Vagina (tissue), 2 donors: ENCODE measurements at regions not wholly inside any gene's neighbourhood (a gene's known extent, or its start where the extent isn't known, plus 50 kb on each side); places are given as distances from the start of the nearest gene placed in this dataset.
A peak's percentile ranks its signal among the peaks of the same experiment; 100 is the strongest.

Experiments used
- DNase-seq, 2 donors: peaks; one replicate each; pipeline ENCODE4 v3.0.0-alpha.2; 2017; ENCODE audit errors: extremely low spot score in 2 of 2
- H3K27ac ChIP-seq: fragments of 200-600 bp; sonication (generic); one replicate; pipeline ENCODE4 v1.5.1; 2019
- H3K27me3 ChIP-seq: fragments of 200-600 bp; sonication (generic); one replicate; pipeline ENCODE4 v1.5.1; 2019
- H3K36me3 ChIP-seq, 2 donors: fragments of 200-600 bp; sonication (generic); one replicate each; pipeline ENCODE4 v1.5.1; 2017 to 2019
- H3K4me1 ChIP-seq: fragments of 200-600 bp; sonication (generic); one replicate; pipeline ENCODE4 v1.5.1; 2019
- H3K4me3 ChIP-seq, 2 donors: fragments of 200-600 bp; sonication (generic); 1 replicate in 1 of 2; 2 replicates in 1 of 2; pipeline ENCODE4 v1.5.1; 2016 to 2019
- H3K9me3 ChIP-seq: fragments of 200-600 bp; sonication (generic); one replicate; pipeline ENCODE4 v1.5.1; 2019
- CTCF ChIP-seq, 3 experiments: fragments of 450-650 bp in 2 of 3; fragments of 200-600 bp in 1 of 3; sonication (generic) in 1 of 3; IDR thresholded peaks; one replicate each; pipeline ENCODE4 v1.5.1; 2017 to 2019; ENCODE audit warnings: antibody characterized with exemption in 3 of 3, mild to moderate bottlenecking in 2 of 3, moderate library complexity in 2 of 3
- POLR2A ChIP-seq, 2 donors: fragments of 450-650 bp; IDR thresholded peaks; one replicate each; pipeline ENCODE4 v1.6.1; 2017; ENCODE audit warnings: antibody characterized with exemption in 2 of 2, mild to moderate bottlenecking in 2 of 2, moderate library complexity in 2 of 2
- POLR2AphosphoS5 ChIP-seq, 2 donors: sonication (generic); formaldehyde crosslinking; IDR thresholded peaks; one replicate each; pipeline ENCODE4 v1.9.0; 2017; ENCODE audit warnings: antibody characterized with exemption in 2 of 2, mild to moderate bottlenecking in 2 of 2, low read depth in 1 of 2; ENCODE audit not compliant: insufficient read depth in 1 of 2
- intact Hi-C: fragments of 100-400 bp; cut with DNase I; formaldehyde crosslinking; loops from one replicate; pipeline ENCODE4 v1.15.1; 2023

- intact Hi-C loops: no loop called here
- H3K27ac ChIP-seq: no peak overlapping the region
Observed at GRCh38 chr6:1110164-1110563, 201.7 kb upstream of the FOXQ1 start.

GRCh38 chr6:1109134-1109533 is 202.8 kb upstream of the FOXQ1 start:
- Histone ChIP-seq H3K36me3 (no peaks in the 10 kb centered on the region), H3K27ac (no peak overlapping the region), H3K4me1 (peaks cover 33% of the 10 kb centered on the region), H3K9me3 (no peaks in the 10 kb centered on the region), H3K27me3 (no peaks in the 10 kb centered on the region), H3K4me3 (no peak overlapping the region)
- TF ChIP-seq POLR2A (IDR thresholded peaks at IDR 0.05) (no peak), CTCF (IDR thresholded peaks at IDR 0.05) (no peak), POLR2AphosphoS5 (IDR thresholded peaks at IDR 0.05; ENCODE audit: insufficient read depth in 1 of 2, low read depth in 1 of 2) (no peak)
- DNase-seq: peak in 1 of 2 donors; percentile 80
- intact Hi-C loops: no loop called here

More at GRCh38 chr6:1110164-1110563, 201.7 kb upstream of the FOXQ1 start:
- no peak for TF ChIP-seq CTCF (IDR thresholded peaks at IDR 0.05)
- TF ChIP-seq POLR2AphosphoS5 (IDR thresholded peaks at IDR 0.05; ENCODE audit: insufficient read depth in 1 of 2, low read depth in 1 of 2): no peak
- no peak for TF ChIP-seq POLR2A (IDR thresholded peaks at IDR 0.05)
- Histone ChIP-seq H3K36me3 (no peaks in the 10 kb centered on the region), H3K27me3 (no peaks in the 10 kb centered on the region), H3K4me1 (peaks cover 31% of the 10 kb centered on the region), H3K4me3 (no peak overlapping the region), H3K9me3 (no peaks in the 10 kb centered on the region)
- peak in 1 of 2 donors; percentile 49 for DNase-seq

- intact Hi-C loops: no loop called here
- no peaks in the 10 kb centered on the region for H3K36me3 ChIP-seq
- no peak overlapping the region for H3K4me3 ChIP-seq
- H3K27ac ChIP-seq: no peak overlapping the region
- H3K4me1 ChIP-seq: peaks cover 33% of the 10 kb centered on the region
- no peaks in the 10 kb centered on the region for H3K9me3 ChIP-seq
- peak in 1 of 2 donors; percentile 78 for DNase-seq
- H3K27me3 ChIP-seq: no peaks in the 10 kb centered on the region
- TF ChIP-seq POLR2A (IDR thresholded peaks at IDR 0.05): no peak
- TF ChIP-seq CTCF (IDR thresholded peaks at IDR 0.05): no peak
Observed at GRCh38 chr6:1108198-1108597, 203.7 kb upstream of the FOXQ1 start.

- H3K27ac ChIP-seq: no peak overlapping the region
- no peaks in the 10 kb centered on the region for H3K9me3 ChIP-seq
- intact Hi-C loops: no loop called here
- peak in 1 of 2 donors; percentile 71 for DNase-seq
- H3K4me1 ChIP-seq: peaks cover 40% of the 10 kb centered on the region
- TF ChIP-seq CTCF (IDR thresholded peaks at IDR 0.05) (no peak), POLR2A (IDR thresholded peaks at IDR 0.05) (no peak), POLR2AphosphoS5 (IDR thresholded peaks at IDR 0.05; ENCODE audit: insufficient read depth in 1 of 2, low read depth in 1 of 2) (no peak)
- H3K36me3 ChIP-seq: no peaks in the 10 kb centered on the region
- no peak overlapping the region for H3K4me3 ChIP-seq
- no peaks in the 10 kb centered on the region for H3K27me3 ChIP-seq
Observed at GRCh38 chr6:1107578-1107977, 204.3 kb upstream of the FOXQ1 start.

GRCh38 chr6:1105833-1106400 is 206.0 kb upstream of the FOXQ1 start:
- Histone ChIP-seq H3K4me1 (peaks cover 41% of the 10 kb centered on the region), H3K36me3 (no peaks in the 10 kb centered on the region), H3K27ac (no peak overlapping the region), H3K9me3 (no peaks in the 10 kb centered on the region), H3K27me3 (no peaks in the 10 kb centered on the region), H3K4me3 (no peak overlapping the region)
- peak in 1 of 2 donors; percentile 56 for DNase-seq
- intact Hi-C loops: no loop called here
- no peak for TF ChIP-seq POLR2AphosphoS5 (IDR thresholded peaks at IDR 0.05; ENCODE audit: insufficient read depth in 1 of 2, low read depth in 1 of 2)
- no peak for TF ChIP-seq CTCF (IDR thresholded peaks at IDR 0.05)
- TF ChIP-seq POLR2A (IDR thresholded peaks at IDR 0.05): no peak
